Right cardiac atrium (tissue), 5 donors: ENCODE measurements at regions not wholly inside any gene's neighbourhood (a gene's known extent, or its start where the extent isn't known, plus 50 kb on each side); places are given as distances from the start of the nearest gene placed in this dataset.
"Not testable (repeated sequence)": the region's sequence is repeated elsewhere in the genome, so short reads cannot be mapped to it uniquely, and the experiment has no call there.

Experiments used
- ATAC-seq, 2 donors: fragments of 200-7000 bp; cut with Tn5 transposase; one replicate each; pipeline versions ENCODE4 v1.8.0 to v1.9.1; 2020; ENCODE audit warnings: moderate library complexity in 2 of 2, mild to moderate bottlenecking in 1 of 2
- DNase-seq, 3 donors: peaks; one replicate each; pipeline ENCODE4 v3.0.0-alpha.2; 2020
- H3K27ac ChIP-seq: one replicate; pipeline ENCODE4 v1.5.1; 2013; ENCODE audit warnings: mild to moderate bottlenecking, low read length, control low read depth, moderate library complexity
- H3K27me3 ChIP-seq: one replicate; pipeline ENCODE4 v1.6.1; 2013; ENCODE audit not compliant: control insufficient read depth, insufficient read depth
- H3K4me1 ChIP-seq: one replicate; pipeline ENCODE4 v1.6.1; 2013; ENCODE audit warnings: low read length; ENCODE audit not compliant: control insufficient read depth, insufficient read depth
- H3K4me3 ChIP-seq: one replicate; pipeline ENCODE4 v1.5.1; 2013; ENCODE audit warnings: low read length, control low read depth
- H3K9me3 ChIP-seq: one replicate; pipeline ENCODE4 v1.6.1; 2013; ENCODE audit warnings: low read length; ENCODE audit not compliant: control insufficient read depth
- WGBS: extraction: QIAGEN DNeasy Blood & Tissue Kit; methylation state at CpG from one replicate; pipeline ENCODE4 v1.1.7; 2013; 5-methylcytosine and 5-hydroxymethylcytosine counted together
- intact Hi-C, 4 donors: fragments of 100-400 bp; cut with DNase I; formaldehyde crosslinking; loops; one replicate each; pipeline versions ENCODE4 v1.11.0 to v1.14.0; 2022 to 2023
- donor health status: healthy with polysubstance abuse.
- donor health status: DM: no; HTN: yes; CAD: no.
- donor health status: DM: no; HTN: no; CAD: no.
- donor health status: DM: no; HTN: yes; CAD: no; lungs with severe emphysema.
- donor health status: DM: yes; HTN: yes; CAD: no.

- WGBS, result 91% methylated on average over 1 of the region's 1 CpG
- ATAC-seq (no peak), DNase-seq (no peak)
- intact Hi-C loops, result no loop called here
- Histone ChIP-seq H3K27me3 (no peaks in the 10 kb centered on the region), H3K27ac (no peak overlapping the region), H3K4me3 (no peak overlapping the region), H3K9me3 (no peaks in the 10 kb centered on the region), H3K4me1 (no peaks in the 10 kb centered on the region)
These were observed 1118.8 kb upstream of the TMPRSS15 start for GRCh38 chr21:19522381-19522780.

DNA sequence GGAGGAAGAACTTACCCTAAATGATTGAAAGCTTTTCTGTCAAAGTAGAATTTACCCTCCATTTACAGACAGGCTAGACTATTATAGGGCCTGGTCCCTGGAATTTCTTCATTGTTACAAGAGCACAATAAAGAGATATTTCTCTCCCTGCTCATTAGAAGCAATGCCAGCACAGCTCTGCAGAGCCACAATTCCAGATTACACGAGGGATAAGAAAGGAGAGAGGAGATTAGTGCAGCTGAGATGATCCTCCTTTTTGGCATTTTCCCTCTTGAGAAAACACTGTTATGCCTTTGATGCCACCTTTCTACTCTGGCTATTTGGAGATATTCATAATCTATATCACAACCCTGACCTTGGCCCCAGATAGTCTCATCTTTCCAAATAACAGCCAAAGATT is 1119.5 kb upstream of the TMPRSS15 start:
- Histone ChIP-seq H3K9me3 (no peaks in the 10 kb centered on the region), H3K4me3 (no peak overlapping the region), H3K27ac (no peak overlapping the region), H3K27me3 (no peaks in the 10 kb centered on the region), H3K4me1 (no peaks in the 10 kb centered on the region)
- intact Hi-C loops, result no loop called here
- no peak for DNase-seq
- 48% methylated on average over 1 of the region's 1 CpG for WGBS
- ATAC-seq, result no peak

- Histone ChIP-seq H3K27ac (no peak overlapping the region), H3K4me1 (no peaks in the 10 kb centered on the region), H3K27me3 (no peaks in the 10 kb centered on the region), H3K4me3 (no peak overlapping the region), H3K9me3 (no peaks in the 10 kb centered on the region)
- WGBS, result 35% methylated on average over 2 of the region's 2 CpGs
- intact Hi-C loops, result no loop called here
- DNase-seq (no peak), ATAC-seq (no peak)
These were observed 1120.2 kb upstream of the TMPRSS15 start for GRCh38 chr21:19523746-19524145.

DNA sequence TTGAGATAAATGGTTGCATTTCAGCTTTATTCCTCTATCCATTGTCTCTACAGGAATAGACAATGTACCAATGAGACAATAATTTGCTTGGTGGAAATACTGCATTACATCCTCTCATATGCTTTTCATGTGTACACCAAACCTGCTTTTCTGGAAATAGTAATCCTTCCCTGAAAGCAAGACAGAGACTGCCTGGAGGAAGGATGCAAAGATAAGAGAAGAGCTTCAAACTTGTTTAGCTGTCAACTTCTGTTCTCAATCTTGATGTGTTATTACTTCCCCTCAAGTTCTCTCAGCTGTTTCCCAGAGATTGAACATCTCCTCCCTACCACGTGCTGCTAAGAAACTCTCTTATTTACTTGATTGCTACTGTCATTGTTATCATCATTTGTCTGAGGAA is 1125.4 kb upstream of the TMPRSS15 start:
- WGBS, result 31% methylated on average over 1 of the region's 1 CpG
- Histone ChIP-seq H3K4me1 (no peaks in the 10 kb centered on the region), H3K27ac (no peak overlapping the region), H3K9me3 (no peaks in the 10 kb centered on the region), H3K27me3 (no peaks in the 10 kb centered on the region), H3K4me3 (no peak overlapping the region)
- DNase-seq (no peak), ATAC-seq (no peak)
- intact Hi-C loops, result no loop called here

- intact Hi-C loops, result no loop called here
- DNase-seq (no peak), ATAC-seq (no peak)
- H3K4me3 ChIP-seq, result no peak overlapping the region
- no peaks in the 10 kb centered on the region for H3K4me1 ChIP-seq
- 61% methylated on average over 3 of the region's 3 CpGs for WGBS
- H3K27me3 ChIP-seq, result no peaks in the 10 kb centered on the region
- no peak overlapping the region for H3K27ac ChIP-seq
- H3K9me3 ChIP-seq, result no peaks in the 10 kb centered on the region
These were observed 1131.8 kb upstream of the TMPRSS15 start for GRCh38 chr21:19535356-19535755.

GRCh38 chr21:19537116-19537515 is 1133.5 kb upstream of the TMPRSS15 start:
- H3K4me3 ChIP-seq, result no peak overlapping the region
- no peak overlapping the region for H3K27ac ChIP-seq
- no peaks in the 10 kb centered on the region for H3K4me1 ChIP-seq
- H3K27me3 ChIP-seq, result no peaks in the 10 kb centered on the region
- 80% methylated on average over 2 of the region's 2 CpGs for WGBS
- no peaks in the 10 kb centered on the region for H3K9me3 ChIP-seq
- DNase-seq (no peak), ATAC-seq (no peak)
- intact Hi-C loops, result no loop called here

DNA sequence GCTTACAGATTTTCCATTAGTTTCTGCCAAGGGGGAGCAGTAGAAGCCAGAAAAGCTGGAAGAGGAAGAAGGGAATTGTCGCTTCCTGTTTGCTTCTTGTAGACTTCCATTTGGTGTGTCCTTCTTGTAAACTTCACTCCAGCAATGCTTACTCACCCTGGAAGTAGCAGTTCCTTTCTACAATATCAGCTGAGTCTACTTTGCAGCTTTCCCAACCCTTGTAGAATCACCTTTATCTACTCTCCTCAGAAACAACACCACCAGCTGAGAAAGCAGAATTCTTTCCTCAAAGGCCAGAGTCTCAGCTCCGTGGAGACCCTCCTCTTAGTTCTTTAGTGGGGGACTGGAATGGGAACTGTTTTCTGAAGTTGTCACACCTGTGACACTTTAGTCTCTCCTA is 1136.7 kb upstream of the TMPRSS15 start:
- H3K27me3 ChIP-seq, result no peaks in the 10 kb centered on the region

GRCh38 chr21:19541602-19542001 is 1138.0 kb upstream of the TMPRSS15 start:
- Histone ChIP-seq H3K9me3 (no peaks in the 10 kb centered on the region), H3K4me1 (no peaks in the 10 kb centered on the region), H3K4me3 (no peak overlapping the region), H3K27ac (no peak overlapping the region), H3K27me3 (no peaks in the 10 kb centered on the region)
- WGBS, result 73% methylated on average over 2 of the region's 2 CpGs
- DNase-seq, result no peak
- no peak for ATAC-seq
- intact Hi-C loops, result no loop called here

More for the DNA sequence above, 1136.7 kb upstream of the TMPRSS15 start:
- no peak overlapping the region for H3K27ac ChIP-seq
- WGBS, result 59% methylated on average over 2 of the region's 2 CpGs
- no peak overlapping the region for H3K4me3 ChIP-seq
- DNase-seq, result no peak
- intact Hi-C loops, result no loop called here
- no peaks in the 10 kb centered on the region for H3K4me1 ChIP-seq
- no peaks in the 10 kb centered on the region for H3K9me3 ChIP-seq
- ATAC-seq, result no peak

GRCh38 chr21:19544493-19544892 is 1140.9 kb upstream of the TMPRSS15 start:
- H3K9me3 ChIP-seq, H3K27ac ChIP-seq, H3K4me3 ChIP-seq, H3K4me1 ChIP-seq, intact Hi-C loops, DNase-seq, H3K27me3 ChIP-seq, ATAC-seq: not testable (repeated sequence)
- whole genome bisulfite sequencing, result 60% methylated on average over 4 of the region's 4 CpGs

GRCh38 chr21:19547951-19548840 is 1144.6 kb upstream of the TMPRSS15 start:
- Histone ChIP-seq H3K9me3 (no peaks in the 10 kb centered on the region), H3K27me3 (no peaks in the 10 kb centered on the region), H3K4me3 (no peak overlapping the region), H3K4me1 (no peaks in the 10 kb centered on the region), H3K27ac (no peak overlapping the region)
- DNase-seq (no peak), ATAC-seq (no peak)
- WGBS, result 84% methylated on average over 7 of the region's 7 CpGs
- intact Hi-C loops, result no loop called here

DNA sequence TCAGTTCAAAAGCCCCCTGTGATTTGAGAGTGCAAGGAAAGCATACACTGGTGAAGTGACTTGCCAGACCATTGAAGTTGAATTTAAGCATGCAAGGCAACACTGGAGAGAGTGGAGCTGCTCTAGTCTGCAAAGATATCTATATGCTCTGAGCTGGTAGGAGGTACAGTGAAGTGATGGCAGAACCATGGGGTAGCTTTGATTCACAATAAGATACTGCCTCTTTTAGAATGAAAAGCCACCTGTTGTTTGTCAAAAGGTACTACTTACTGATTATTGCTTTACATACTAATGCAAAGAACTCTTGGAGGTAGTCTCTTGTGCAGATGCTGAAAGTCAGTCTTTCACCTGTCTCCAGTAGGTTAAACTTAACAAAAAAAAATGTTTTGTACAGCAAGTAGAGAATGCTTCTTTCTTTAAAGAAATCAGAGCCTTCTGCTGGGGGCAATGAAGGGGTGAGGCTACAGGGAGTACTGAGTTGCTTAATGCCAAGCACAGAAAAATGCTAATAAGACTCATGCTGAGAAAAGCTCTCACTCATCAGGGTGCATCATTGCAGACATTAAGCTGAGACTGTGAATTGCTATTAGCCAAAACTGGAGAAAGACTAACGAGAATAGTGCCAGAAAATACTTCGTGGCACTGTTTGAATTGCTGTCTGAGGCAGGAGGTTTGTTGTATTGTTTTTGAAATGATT is 1150.5 kb upstream of the TMPRSS15 start:
- ATAC-seq, result no peak
- H3K27ac ChIP-seq, result no peak overlapping the region
- H3K4me1 ChIP-seq, result no peaks in the 10 kb centered on the region
- no peak for DNase-seq
- H3K27me3 ChIP-seq, result no peaks in the 10 kb centered on the region
- H3K9me3 ChIP-seq, result no peaks in the 10 kb centered on the region
- intact Hi-C loops, result no loop called here
- no peak overlapping the region for H3K4me3 ChIP-seq
- WGBS, result 28% methylated on average over 2 of the region's 2 CpGs
